GM19463 (cell line): ENCODE measurements at regions not wholly inside any gene's neighbourhood (a gene's known extent, or its start where the extent isn't known, plus 50 kb on each side); places are given as distances from the start of the nearest gene placed in this dataset.
"Not testable (repeated sequence)": the region's sequence is repeated elsewhere in the genome, so short reads cannot be mapped to it uniquely, and the experiment has no call there.

Experiments
- ATAC-seq: cut with Tn5 transposase; IDR thresholded peaks from one replicate; pipeline ENCODE4 v1.9.1; 2021; ENCODE audit warnings: mild to moderate bottlenecking, moderate library complexity; ENCODE audit not compliant: unreplicated experiment

GRCh38 chr17:77606146-77606864, 352.2 kb upstream of the TNRC6C start:
- no peak for ATAC-seq

- ATAC-seq: no peak
These were observed 351.7 kb upstream of the TNRC6C start for GRCh38 chr17:77606865-77607210.

- ATAC-seq: no peak
These were observed 350.9 kb upstream of the TNRC6C start for GRCh38 chr17:77607606-77608005.

GRCh38 chr17:77608431-77608830, 350.1 kb upstream of the TNRC6C start:
- no peak for ATAC-seq

GRCh38 chr17:77609553-77610517, 348.7 kb upstream of the TNRC6C start:
- no peak for ATAC-seq

- ATAC-seq: no peak
These were observed 348.0 kb upstream of the TNRC6C start for GRCh38 chr17:77610518-77610893.

- no peak for ATAC-seq
These were observed 347.5 kb upstream of the TNRC6C start for GRCh38 chr17:77610972-77611521.

GRCh38 chr17:77611791-77612502, 346.6 kb upstream of the TNRC6C start:
- no peak for ATAC-seq

- no peak for ATAC-seq
These were observed 345.3 kb upstream of the TNRC6C start for GRCh38 chr17:77613218-77613617.

- ATAC-seq: no peak
These were observed 344.9 kb upstream of the TNRC6C start for GRCh38 chr17:77613627-77614026.

- no peak for ATAC-seq
These were observed 342.7 kb upstream of the TNRC6C start for GRCh38 chr17:77615703-77616253.

GRCh38 chr17:77616254-77616731, 342.2 kb upstream of the TNRC6C start:
- ATAC-seq: no peak

GRCh38 chr17:77617516-77617915, 341.0 kb upstream of the TNRC6C start:
- ATAC-seq: no peak

- ATAC-seq: no peak
These were observed 340.3 kb upstream of the TNRC6C start for GRCh38 chr17:77618173-77618572.

- no peak for ATAC-seq
These were observed 339.8 kb upstream of the TNRC6C start for GRCh38 chr17:77618731-77619130.

GRCh38 chr17:77619326-77619725, 339.2 kb upstream of the TNRC6C start:
- no peak for ATAC-seq

GRCh38 chr17:77619851-77620250, 338.7 kb upstream of the TNRC6C start:
- ATAC-seq: no peak

GRCh38 chr17:77620282-77620681, 338.2 kb upstream of the TNRC6C start:
- ATAC-seq: no peak

GRCh38 chr17:77622084-77622483, 336.4 kb upstream of the TNRC6C start:
- not testable (repeated sequence) for ATAC-seq

GRCh38 chr17:77622647-77623046, 335.9 kb upstream of the TNRC6C start:
- no peak for ATAC-seq

GRCh38 chr17:77623321-77623720, 335.2 kb upstream of the TNRC6C start:
- not testable (repeated sequence) for ATAC-seq
